HG02970 (cell line): ENCODE measurements at regions not wholly inside any gene's neighbourhood (a gene's known extent, or its start where the extent isn't known, plus 50 kb on each side); places are given as distances from the start of the nearest gene placed in this dataset.

Source experiments
- ATAC-seq: cut with Tn5 transposase; IDR thresholded peaks from one replicate; pipeline ENCODE4 v1.9.1; 2021; ENCODE audit warnings: mild to moderate bottlenecking, moderate library complexity, moderate number of reproducible peaks; ENCODE audit not compliant: unreplicated experiment, low FRiP score

DNA sequence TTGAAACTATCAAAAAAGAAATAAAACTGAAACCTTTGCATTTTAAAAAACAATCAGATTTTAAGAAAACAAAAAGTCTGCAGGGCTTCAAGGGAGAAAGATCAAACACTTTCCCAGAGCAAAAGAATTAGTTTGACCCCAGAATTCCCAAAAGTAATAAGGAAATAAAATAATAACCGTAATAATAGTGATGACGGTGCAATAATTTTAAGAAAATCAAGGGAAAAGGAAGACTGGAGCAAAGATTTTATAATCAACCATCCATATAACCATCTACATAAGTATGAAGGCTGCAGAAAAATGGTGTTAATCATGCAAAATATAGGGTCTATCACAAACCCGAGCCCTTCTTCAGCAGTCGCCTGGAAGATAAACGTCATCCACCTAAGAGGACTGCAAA is 634.8 kb downstream of the GALR1 start:
- ATAC-seq, result no peak

DNA sequence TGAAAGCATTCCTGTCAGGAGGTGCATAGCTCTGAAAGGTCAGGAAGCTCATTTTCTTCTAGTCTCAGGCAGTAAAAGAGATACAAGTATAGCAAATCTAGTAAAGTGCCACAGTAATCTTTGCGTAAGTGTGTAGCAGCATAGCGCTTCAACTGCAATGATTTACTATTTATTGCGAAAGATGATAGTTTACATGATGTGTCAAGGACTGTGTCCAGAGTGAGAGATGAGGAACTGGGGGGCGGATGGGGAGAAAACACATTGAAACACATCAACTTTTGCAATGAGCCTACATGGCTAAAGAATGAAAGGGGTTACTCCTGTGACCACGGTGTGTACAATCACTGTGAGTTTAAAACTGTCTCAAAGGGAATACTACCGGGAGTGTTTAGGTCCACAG is 644.4 kb downstream of the GALR1 start:
- ATAC-seq, result no peak

DNA sequence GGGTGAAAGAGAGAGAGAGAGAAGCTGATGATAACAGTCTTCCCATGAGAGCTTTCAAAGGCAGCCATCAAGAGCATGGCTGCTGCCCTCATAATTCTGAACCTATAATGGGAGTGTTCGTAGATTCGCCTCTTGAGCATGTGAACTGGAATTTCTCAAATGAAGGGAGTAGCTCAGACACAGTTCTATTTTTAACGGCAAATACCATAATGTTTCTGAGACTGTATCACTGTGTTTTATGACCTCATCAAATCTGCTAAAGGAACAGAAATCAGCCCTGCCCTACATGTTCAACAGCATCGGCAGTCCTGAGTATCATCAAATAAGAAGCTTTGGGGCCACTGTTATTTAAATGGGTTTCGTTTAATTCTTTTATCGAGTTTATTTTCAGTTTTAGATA is 645.6 kb downstream of the GALR1 start:
- no peak for ATAC-seq

DNA sequence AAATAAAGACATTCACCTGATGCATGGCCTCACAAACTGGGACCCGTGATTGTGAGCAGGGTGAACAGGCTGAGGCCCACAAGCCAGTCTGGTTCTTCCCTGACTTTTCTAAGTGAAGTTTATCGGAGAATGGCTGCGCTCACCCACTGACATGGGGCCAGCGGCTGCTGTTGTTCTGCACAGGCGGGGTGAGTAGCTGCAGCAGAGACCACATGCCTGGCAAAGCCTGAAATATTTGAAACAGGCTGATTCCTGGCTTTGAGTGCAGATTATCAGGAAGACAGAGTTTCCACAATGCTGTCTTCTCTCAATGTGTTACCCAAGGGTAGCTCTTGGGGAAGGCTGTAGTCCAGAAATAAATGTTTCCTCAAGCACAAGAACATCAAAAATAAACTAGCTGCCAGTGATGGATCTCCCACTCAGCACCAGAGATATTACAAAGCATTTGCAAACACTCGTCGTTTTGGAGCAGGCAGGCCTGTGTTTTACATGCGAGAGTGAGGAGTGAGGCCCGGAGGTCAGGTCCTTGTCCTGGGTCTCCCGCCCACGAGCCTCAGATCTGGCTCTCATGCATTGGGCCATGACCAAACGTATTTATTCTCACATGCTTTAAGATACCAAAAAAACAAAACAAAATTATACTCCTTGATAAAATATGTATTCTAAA is 647.1 kb downstream of the GALR1 start:
- no peak for ATAC-seq

DNA sequence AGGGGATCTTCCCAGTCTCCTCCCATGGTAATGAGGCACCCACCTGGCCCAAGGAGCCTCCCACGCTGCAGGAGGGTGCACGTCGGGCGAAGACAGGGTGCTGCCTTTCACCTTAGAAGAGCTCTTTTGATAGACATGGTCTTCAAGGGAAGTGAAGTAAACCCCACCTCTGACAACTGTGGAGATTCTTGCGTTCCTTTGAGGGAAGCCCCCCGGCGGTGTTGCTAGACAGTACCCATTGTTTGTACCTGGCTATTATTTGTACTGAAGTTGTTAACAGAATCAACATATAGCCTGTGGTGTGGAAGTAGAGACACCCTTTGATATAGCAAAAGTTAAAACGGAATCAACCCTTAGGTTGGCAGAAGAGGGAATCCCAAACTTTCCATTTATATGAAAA is 648.0 kb downstream of the GALR1 start:
- ATAC-seq, result no peak

DNA sequence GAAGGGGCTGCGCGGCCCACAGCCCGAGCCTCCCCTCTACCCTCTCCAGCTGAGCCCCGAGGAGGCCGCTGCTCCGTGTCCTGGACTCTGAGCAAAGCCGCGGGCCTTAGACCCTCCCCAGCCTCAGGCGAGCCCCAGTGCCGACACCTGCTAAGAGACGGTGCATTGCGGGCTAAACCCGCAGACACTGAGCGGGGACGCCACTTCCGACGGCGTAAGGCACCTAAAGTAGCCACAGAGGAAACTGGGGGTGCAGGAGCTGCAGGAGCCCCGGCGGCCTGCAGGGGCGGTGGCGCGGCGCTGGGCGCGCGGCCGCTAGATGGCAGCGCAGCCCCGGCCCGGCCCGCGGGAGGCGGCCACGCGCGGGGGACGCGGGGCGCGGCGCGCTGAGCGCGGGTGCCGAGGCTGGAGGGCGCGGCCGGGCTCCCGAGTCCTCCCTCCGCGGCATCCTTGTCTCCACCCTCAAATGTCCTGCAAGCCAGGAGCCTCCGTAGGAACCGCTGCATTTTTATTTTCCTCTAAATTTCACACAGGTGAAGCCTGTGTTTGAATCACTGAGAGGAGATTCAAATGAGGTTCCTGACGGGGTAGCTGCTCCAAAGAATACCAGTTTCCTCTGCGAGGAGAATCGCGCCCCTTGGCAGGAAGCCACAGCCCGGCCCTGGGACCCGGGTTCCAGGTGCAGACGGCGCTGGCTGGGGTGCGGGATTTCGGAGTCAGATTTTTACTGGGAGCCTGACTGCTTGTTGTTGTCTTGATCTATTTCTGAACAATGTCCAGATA is 650.5 kb downstream of the GALR1 start:
- peak; percentile 100 for ATAC-seq

DNA sequence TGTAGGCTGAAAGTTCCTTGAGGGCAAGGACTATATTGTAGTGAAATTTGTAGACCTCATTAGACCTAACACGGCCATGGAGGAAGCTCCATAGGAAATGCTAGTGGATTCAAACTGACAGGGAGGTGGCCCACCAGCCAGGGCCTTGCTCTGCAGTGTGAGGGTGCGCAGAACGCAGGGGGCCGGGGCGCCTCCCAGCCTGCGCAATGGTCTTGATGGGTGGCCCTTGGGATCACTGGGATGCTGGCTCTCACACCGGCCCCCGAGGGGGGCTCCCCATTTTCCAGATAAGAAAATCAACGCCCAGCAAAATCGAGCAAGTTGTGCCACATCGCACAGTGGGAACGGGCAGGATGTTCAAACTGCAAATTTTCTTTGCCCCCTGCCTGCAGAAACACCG is 655.4 kb downstream of the GALR1 start:
- no peak for ATAC-seq

DNA sequence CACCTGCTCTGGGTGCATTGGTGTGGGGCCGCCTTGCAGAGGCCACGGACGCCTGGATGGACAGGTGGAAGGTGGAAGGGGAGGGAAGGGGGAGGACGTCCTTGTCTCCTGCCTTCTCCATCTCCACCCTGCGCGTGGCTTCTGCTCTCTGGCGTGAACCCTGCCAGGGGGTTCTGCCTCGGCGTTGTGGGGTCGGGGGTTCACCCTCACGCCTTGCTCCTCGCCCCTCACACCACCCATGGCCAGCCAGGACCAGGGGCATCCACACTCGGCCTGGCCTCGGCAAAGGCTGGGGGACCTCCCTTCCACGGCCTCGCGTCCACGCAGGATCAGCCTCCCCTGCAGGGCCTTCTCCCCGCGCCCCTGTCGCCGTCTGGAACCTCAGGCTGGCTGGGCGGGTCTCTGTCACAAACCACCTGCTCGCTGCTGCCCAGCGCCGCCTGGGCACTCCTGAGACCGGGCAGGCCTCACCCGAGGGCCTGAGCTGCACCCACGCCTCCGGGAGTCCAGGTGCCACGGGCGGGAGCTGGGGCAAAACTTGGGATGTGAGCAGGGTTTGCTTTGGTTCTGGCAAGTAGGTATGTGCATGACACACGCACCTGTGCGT is 655.9 kb downstream of the GALR1 start:
- no peak for ATAC-seq

DNA sequence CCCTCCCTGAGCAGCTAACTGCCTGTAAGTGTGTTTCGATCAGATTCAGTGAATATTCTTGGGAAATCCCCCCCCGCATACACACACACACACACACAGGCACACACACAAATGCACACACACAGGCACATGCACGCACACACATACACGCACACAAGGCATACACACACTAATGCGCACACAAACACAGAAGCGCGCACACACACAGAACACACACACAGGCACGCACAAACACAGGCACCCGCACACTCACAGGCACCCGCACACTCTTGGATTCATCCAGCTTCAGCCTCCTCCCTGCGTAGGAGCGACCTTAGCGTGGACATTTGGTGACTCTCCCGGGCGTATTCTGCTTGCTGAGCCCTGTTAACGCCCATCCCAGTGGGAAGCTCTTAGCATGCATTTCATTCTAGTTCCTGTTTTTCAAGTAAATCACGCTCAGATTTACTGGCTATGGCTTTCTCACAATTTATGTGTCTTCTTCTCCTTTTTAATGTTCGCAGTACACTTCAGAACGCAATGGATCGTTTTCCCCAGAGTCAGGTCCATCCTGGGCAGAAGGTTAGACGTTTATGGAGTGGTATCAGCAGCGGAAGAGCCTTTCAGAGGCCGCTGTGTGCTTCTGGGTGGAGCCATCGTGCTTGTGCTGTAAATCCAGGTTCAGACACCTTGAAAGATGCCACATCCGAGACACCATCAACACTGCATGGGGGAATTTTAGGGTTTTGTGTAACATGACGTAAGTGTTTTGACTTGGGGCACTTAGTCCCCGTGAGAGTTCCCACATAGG is 656.6 kb downstream of the GALR1 start:
- no peak for ATAC-seq

DNA sequence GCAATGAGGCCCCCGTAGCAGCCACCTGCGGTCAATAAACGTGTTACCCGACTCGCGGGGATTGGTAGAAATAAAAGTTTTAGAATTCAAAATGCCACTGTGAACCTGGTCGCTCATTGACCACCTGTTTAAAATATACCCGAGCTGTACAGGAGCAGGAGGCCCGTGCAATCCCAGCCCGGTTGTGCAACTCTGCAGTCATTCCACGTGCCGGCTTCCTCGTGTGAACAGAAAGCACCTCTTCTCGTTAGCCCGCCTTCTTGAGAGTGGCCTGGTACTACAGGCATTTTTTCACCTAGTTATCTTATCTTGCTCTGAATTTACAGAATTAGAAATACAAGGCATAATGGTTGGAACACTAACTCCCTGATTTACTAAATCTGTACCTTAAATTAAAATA is 660.7 kb downstream of the GALR1 start:
- ATAC-seq, result no peak

DNA sequence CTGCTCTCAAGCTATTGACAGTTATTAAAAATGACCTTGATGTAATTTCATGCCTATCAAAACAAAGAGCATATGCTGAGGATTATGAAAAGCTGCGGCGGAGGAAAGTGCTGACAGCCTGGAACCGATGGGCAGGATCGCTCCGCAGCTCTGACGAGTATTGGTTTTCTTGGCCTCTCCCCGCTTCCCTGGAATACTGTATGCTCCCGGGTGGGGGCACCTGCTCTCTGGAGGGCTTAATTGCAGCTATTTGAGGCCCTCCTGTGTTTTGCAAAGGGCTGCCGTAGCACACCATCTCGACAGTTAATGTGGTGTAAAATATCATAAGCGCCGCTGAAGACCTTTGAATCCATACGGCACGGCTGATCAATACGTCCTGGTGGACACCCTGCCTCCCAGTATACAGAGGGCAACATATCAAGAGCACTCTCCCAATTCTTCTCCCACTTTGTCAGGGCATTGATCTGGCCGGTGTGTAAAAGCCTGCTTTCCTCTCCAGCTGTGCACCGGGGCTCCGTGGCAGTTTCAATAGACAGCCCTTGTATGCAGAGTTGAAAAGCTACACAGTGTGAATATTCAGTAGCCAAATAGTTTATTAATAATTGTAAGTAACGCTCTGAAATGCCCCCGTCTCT is 662.4 kb downstream of the GALR1 start:
- ATAC-seq, result no peak

DNA sequence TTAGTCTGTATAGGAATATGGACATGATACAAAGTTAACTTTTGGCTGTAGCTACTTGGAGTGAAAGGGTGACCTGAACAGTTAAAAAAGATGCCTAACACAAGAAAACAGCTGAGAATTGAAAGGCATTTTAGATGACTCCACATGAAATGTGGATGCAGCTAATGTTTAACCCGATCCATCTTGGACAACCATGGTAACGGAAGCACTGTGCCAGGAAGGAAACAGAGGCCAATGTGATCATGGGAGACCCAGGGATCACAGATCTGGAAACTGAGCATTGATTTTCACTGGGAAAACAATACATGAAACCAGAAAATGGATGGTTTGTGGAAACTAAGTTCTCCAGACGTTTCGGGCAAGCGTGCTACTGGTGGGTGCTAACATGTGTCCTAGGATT is 669.1 kb downstream of the GALR1 start:
- ATAC-seq, result no peak

DNA sequence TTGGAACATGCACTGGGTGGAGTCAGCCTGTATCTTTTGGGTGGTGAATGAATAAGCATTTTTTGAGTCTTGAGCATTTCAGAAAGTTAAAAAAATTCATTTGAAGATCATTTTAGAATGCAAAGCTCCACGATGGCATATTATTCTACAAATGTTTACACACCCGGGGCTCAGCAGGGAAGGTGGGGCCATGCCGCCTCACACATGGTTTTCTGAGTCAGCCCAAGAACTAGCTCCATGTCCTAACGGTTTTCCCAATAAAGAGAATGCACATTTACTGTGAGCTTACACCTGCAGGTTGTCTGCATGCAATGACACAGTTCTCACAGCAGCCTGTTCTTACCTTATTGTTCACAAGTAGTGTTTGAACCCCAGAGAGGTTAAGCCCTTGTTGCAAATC is 670.3 kb downstream of the GALR1 start:
- ATAC-seq, result no peak

DNA sequence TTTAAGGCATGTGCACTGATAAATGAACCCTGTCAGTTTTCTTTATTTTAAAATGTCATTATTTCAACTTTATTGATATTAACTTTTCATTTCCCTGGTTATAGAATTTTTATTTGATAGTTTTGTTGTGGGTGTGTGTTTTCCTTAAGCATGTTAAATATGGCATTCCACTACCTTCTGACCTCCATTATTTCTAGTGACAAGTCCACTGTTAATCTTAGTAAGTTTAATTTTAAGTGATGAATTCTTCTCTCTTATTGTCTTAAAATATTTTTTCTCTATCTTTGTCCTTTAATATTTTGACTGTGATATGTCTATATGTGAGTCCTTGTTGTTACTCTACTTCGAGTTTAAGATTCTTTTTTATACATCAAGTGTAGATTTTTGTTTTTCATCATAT is 685.7 kb downstream of the GALR1 start:
- no peak for ATAC-seq

DNA sequence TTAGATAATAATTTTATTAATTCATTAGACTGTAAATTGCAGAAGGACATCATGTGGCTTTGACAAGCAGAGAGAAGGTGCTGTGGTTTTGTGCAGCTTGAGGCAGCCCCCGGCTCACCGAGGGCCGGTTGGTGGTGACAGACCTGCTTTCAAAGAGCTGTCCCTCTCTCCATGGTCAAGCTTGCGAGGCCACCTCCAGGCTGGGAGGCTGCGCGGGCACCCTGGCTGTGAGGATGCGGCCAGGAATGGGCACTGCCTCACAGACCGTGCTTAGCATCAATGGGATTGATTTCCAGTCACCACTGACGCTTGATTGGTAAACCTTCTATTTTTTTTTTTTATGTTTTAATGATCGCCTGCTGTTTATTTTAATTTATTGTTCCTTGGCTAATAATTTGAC is 690.9 kb downstream of the GALR1 start:
- ATAC-seq, result no peak

DNA sequence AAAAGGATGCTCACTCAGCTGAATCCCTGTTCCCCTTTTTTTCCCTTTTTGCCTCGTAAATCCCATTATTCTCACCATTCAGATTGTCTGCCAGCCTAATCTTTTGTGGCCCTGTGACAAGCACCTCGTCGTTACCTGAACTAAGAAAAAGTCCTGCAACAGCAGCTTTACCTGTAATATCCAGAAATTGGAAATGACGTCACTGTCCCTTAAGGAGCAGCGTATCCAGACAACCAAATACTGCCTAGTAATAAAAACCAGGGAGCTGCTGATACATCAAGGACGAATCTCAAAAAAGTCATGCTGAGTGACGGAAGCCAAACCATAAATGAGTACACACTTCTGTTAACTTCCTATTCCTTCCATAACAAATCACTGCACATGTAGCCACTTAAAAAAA is 694.9 kb downstream of the GALR1 start:
- no peak for ATAC-seq

DNA sequence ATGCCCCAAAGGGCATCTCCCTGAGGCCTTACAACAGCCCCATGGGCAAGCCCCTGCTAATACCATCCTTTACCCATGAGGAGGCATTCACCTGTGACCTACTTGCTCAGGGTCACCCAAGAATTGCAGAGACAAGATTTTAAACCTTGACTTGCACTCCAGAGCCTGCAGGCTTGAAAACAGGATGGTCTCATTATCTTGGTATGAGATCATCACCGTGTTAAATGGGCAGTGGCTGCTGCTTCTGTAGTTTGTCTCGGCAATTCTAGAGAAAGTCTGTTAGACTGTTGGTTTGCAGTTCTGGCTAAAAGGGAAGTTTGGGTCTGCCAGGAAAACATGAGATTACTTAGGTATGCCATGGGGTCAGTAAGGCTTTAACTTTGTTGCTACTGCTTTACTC is 698.9 kb downstream of the GALR1 start:
- ATAC-seq, result no peak

DNA sequence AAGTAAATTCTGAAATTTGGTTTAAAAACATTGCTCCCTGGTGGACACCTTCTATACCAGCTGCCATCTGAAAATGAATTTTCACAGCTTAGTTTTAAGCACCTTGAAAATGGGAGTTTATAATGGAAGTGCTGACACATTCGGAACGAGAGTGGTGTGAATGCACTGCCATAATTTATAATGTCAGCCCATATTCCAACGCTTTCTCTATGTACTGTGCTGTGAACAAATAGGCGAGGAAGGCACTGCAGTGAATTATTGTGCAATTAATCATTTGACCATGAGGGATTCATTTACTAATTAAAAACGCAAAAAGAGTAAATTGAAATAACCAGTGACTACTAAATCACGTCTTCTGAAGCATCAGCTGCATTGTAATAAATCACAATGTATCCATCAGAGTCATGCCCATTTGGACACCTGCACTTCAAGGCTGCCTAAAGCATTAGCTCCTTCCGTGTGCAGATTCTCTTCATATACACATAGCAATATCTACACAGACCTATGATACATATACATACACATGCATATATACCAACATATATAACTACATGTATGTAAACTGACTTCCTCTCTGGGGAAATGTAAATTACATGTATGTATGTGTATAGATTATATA is 699.8 kb downstream of the GALR1 start:
- ATAC-seq, result no peak

DNA sequence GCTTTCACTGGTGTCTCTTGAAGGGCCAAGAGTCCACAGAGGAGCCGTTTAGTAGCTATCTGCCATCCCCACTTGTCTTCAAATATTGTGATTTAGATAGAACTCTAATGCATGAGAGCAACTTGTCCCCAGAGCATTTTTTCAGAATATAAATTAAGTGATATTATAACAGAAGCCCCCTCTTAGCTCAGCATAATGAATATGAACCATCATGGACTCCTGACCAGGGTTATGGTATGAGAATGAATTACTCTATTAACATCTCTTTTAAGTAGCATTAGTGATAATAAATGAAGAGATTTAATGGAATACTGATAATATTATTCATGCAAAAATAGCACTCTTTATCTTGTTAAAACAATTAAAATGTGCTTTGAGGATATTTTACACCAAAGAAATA is 709.6 kb downstream of the GALR1 start:
- ATAC-seq, result no peak

DNA sequence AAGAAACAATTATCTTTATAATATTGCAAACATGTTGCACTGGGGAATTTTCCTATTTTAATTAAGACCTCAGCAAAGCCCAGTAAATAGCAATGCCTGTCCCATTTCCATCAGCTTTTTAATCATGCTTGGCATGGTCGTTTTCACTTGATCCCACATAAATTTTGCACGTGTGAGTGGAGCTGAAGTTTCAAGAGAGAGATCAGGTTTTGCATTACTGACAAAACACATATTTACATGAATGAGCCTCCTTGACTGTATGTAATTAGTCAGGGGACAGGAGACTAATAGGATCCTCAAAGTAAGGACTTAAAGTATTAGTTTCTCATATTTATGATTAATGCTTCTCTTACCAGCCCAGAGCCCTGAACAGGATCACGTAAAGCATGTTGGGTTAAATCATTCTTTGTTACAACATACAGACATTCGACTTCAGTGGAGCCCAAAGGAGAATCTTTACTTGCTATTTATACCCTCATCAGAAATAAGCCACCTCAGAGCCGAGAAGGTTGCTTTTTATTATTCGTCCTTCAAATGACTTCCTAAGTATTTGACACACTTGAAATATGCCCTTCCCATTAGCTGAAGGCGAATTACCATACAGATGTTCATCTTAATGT is 711.3 kb downstream of the GALR1 start:
- ATAC-seq, result no peak
